PC-9 (cell line): ENCODE measurements at regions not wholly inside any gene's neighbourhood (a gene's known extent, or its start where the extent isn't known, plus 50 kb on each side); places are given as distances from the start of the nearest gene placed in this dataset.

Source experiments
- EZH2 ChIP-seq: fragments of 200-600 bp; sonication (generic); IDR thresholded peaks from 2 replicates; pipeline ENCODE4 v1.8.0; 2017; ENCODE audit warnings: antibody characterized with exemption, low read depth
- TF ChIP-seq, protein P1 (sequence below): fragments of 200-600 bp; sonication (generic); conservative IDR thresholded peaks from 2 replicates; pipeline ENCODE4 v1.6.1; 2017; ENCODE audit warnings: mixed run types, antibody characterized with exemption, mild to moderate bottlenecking, moderate library complexity

- TF ChIP-seq, protein P1, sequence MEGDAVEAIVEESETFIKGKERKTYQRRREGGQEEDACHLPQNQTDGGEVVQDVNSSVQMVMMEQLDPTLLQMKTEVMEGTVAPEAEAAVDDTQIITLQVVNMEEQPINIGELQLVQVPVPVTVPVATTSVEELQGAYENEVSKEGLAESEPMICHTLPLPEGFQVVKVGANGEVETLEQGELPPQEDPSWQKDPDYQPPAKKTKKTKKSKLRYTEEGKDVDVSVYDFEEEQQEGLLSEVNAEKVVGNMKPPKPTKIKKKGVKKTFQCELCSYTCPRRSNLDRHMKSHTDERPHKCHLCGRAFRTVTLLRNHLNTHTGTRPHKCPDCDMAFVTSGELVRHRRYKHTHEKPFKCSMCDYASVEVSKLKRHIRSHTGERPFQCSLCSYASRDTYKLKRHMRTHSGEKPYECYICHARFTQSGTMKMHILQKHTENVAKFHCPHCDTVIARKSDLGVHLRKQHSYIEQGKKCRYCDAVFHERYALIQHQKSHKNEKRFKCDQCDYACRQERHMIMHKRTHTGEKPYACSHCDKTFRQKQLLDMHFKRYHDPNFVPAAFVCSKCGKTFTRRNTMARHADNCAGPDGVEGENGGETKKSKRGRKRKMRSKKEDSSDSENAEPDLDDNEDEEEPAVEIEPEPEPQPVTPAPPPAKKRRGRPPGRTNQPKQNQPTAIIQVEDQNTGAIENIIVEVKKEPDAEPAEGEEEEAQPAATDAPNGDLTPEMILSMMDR, result no peak
- no peak for TF ChIP-seq EZH2
These were observed 273.3 kb upstream of the TNC start for GRCh38 chr9:115391168-115391825.
